PC-9 (cell line): ENCODE measurements at regions not wholly inside any gene's neighbourhood (a gene's known extent, or its start where the extent isn't known, plus 50 kb on each side); places are given as distances from the start of the nearest gene placed in this dataset.

Source experiments
- EZH2 ChIP-seq: fragments of 200-600 bp; sonication (generic); IDR thresholded peaks from 2 replicates; pipeline ENCODE4 v1.8.0; 2017; ENCODE audit warnings: antibody characterized with exemption, low read depth
- TF ChIP-seq, protein P1 (sequence below): fragments of 200-600 bp; sonication (generic); conservative IDR thresholded peaks from 2 replicates; pipeline ENCODE4 v1.6.1; 2017; ENCODE audit warnings: mixed run types, antibody characterized with exemption, mild to moderate bottlenecking, moderate library complexity

DNA sequence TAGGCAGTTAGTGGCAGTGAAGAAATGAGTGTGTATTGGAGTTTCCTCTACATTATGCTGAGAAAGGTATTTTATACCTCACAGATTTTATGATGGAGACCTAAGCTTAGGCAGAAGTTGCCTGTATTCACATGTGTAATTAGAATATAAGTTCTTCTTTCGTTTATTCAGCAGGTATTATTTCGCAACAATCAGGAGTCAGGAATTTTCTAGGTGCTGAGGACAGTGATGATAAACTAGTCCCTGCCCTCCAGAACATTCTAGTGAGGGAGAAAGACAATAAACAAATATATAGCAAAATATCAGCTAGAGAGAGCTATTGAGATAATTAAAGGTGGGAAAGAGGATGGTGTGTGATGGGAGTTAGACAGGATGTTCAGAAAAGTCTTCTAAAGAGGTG, 345.7 kb downstream of the GRIN2B start:
- TF ChIP-seq, protein P1, sequence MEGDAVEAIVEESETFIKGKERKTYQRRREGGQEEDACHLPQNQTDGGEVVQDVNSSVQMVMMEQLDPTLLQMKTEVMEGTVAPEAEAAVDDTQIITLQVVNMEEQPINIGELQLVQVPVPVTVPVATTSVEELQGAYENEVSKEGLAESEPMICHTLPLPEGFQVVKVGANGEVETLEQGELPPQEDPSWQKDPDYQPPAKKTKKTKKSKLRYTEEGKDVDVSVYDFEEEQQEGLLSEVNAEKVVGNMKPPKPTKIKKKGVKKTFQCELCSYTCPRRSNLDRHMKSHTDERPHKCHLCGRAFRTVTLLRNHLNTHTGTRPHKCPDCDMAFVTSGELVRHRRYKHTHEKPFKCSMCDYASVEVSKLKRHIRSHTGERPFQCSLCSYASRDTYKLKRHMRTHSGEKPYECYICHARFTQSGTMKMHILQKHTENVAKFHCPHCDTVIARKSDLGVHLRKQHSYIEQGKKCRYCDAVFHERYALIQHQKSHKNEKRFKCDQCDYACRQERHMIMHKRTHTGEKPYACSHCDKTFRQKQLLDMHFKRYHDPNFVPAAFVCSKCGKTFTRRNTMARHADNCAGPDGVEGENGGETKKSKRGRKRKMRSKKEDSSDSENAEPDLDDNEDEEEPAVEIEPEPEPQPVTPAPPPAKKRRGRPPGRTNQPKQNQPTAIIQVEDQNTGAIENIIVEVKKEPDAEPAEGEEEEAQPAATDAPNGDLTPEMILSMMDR = no peak
- TF ChIP-seq EZH2 = no peak
